ENCODE measurements at regions not wholly inside any gene's neighbourhood (a gene's known extent, or its start where the extent isn't known, plus 50 kb on each side); places are given as distances from the start of the nearest gene placed in this dataset.

- TF ChIP-seq, protein P1, sequence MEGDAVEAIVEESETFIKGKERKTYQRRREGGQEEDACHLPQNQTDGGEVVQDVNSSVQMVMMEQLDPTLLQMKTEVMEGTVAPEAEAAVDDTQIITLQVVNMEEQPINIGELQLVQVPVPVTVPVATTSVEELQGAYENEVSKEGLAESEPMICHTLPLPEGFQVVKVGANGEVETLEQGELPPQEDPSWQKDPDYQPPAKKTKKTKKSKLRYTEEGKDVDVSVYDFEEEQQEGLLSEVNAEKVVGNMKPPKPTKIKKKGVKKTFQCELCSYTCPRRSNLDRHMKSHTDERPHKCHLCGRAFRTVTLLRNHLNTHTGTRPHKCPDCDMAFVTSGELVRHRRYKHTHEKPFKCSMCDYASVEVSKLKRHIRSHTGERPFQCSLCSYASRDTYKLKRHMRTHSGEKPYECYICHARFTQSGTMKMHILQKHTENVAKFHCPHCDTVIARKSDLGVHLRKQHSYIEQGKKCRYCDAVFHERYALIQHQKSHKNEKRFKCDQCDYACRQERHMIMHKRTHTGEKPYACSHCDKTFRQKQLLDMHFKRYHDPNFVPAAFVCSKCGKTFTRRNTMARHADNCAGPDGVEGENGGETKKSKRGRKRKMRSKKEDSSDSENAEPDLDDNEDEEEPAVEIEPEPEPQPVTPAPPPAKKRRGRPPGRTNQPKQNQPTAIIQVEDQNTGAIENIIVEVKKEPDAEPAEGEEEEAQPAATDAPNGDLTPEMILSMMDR (IDR thresholded peaks at IDR 0.05; ENCODE audit: low read length), result no peak
- TF ChIP-seq EZH2phosphoT487 (IDR thresholded peaks at IDR 0.05; ENCODE audit: low read length), result no peak
Observed at GRCh38 chr7:109545686-109546085, 976.0 kb downstream of the DNAJB9 start.

Measured in MM.1S (cell line).